Sigmoid colon (tissue), 6 donors: ENCODE measurements at regions not wholly inside any gene's neighbourhood (a gene's known extent, or its start where the extent isn't known, plus 50 kb on each side); places are given as distances from the start of the nearest gene placed in this dataset.

Source experiments
- DNase-seq: peaks from one replicate; pipeline ENCODE4 v3.0.0-alpha.2; 2019
- H3K27ac ChIP-seq, 4 donors: fragments of 200-600 bp; sonication (generic); one replicate each; pipeline ENCODE4 v1.5.1; 2016 to 2019; ENCODE audit warnings: mild to moderate bottlenecking in 1 of 4
- H3K27me3 ChIP-seq, 3 donors: fragments of 200-600 bp; sonication (generic); one replicate each; pipeline ENCODE4 v1.5.1; 2019; ENCODE audit warnings: mild to moderate bottlenecking in 1 of 3
- H3K36me3 ChIP-seq, 4 donors: fragments of 200-600 bp; sonication (generic); one replicate each; pipeline ENCODE4 v1.5.1; 2016 to 2019
- H3K4me1 ChIP-seq, 4 donors: fragments of 200-600 bp; sonication (generic); one replicate each; pipeline ENCODE4 v1.5.1; 2017 to 2019
- H3K4me3 ChIP-seq, 4 donors: fragments of 200-600 bp; sonication (generic); one replicate each; pipeline ENCODE4 v1.5.1; 2017 to 2019; ENCODE audit warnings: mild to moderate bottlenecking in 2 of 4, moderate library complexity in 1 of 4
- H3K9me3 ChIP-seq, 4 donors: fragments of 200-600 bp in 3 of 4; sonication (generic) in 3 of 4; one replicate each; pipeline versions ENCODE4 v1.5.1 to v1.6.1; 2013 to 2019
- EP300 ChIP-seq, 4 donors: sonication (generic); formaldehyde crosslinking; IDR thresholded peaks; one replicate each; pipeline ENCODE4 v1.6.1; 2017; ENCODE audit warnings: antibody characterized with exemption in 4 of 4
- POLR2A ChIP-seq, 2 donors: fragments of 450-650 bp; IDR thresholded peaks; one replicate each; pipeline ENCODE4 v1.6.1; 2016; ENCODE audit warnings: antibody characterized with exemption in 2 of 2, mild to moderate bottlenecking in 2 of 2, moderate library complexity in 2 of 2
- POLR2AphosphoS5 ChIP-seq, 4 donors: sonication (generic); formaldehyde crosslinking; IDR thresholded peaks; one replicate each; pipeline ENCODE4 v1.6.1; 2017; ENCODE audit warnings: antibody characterized with exemption in 4 of 4
- WGBS, 2 donors: extraction: QIAGEN DNeasy Blood & Tissue Kit; methylation state at CpG; one replicate each; pipeline ENCODE4 v1.1.7; 2013; 5-methylcytosine and 5-hydroxymethylcytosine counted together
- intact Hi-C: fragments of 100-400 bp; cut with DNase I; formaldehyde crosslinking; loops from one replicate; pipeline ENCODE4 v1.15.1; 2023
- TF ChIP-seq, protein P1 (sequence below), 4 experiments: fragments of 450-650 bp in 3 of 4; fragments of 200-600 bp in 1 of 4; IDR thresholded peaks; one replicate each; pipeline ENCODE4 v1.5.1; 2016 to 2019; ENCODE audit warnings: antibody characterized with exemption in 4 of 4, mild to moderate bottlenecking in 3 of 4, moderate library complexity in 2 of 4
- donor health status: healthy with polysubstance abuse.
- donor health status: healthy.

- Histone ChIP-seq H3K4me1 (no peaks in the 10 kb centered on the region), H3K27ac (no peak overlapping the region), H3K4me3 (no peak overlapping the region), H3K9me3 (no peaks in the 10 kb centered on the region), H3K27me3 (peaks cover 0 to 7% (median 0%) of the 10 kb centered on the region in 3 donors), H3K36me3 (no peaks in the 10 kb centered on the region)
- intact Hi-C loops: no loop called here
- no peak for DNase-seq
- 85 to 88% methylated on average over 2 of the region's 2 CpGs for WGBS, 2 donors
- TF ChIP-seq POLR2A (IDR thresholded peaks at IDR 0.05): no peak
- TF ChIP-seq, protein P1, sequence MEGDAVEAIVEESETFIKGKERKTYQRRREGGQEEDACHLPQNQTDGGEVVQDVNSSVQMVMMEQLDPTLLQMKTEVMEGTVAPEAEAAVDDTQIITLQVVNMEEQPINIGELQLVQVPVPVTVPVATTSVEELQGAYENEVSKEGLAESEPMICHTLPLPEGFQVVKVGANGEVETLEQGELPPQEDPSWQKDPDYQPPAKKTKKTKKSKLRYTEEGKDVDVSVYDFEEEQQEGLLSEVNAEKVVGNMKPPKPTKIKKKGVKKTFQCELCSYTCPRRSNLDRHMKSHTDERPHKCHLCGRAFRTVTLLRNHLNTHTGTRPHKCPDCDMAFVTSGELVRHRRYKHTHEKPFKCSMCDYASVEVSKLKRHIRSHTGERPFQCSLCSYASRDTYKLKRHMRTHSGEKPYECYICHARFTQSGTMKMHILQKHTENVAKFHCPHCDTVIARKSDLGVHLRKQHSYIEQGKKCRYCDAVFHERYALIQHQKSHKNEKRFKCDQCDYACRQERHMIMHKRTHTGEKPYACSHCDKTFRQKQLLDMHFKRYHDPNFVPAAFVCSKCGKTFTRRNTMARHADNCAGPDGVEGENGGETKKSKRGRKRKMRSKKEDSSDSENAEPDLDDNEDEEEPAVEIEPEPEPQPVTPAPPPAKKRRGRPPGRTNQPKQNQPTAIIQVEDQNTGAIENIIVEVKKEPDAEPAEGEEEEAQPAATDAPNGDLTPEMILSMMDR (IDR thresholded peaks at IDR 0.05): no peak
- no peak for TF ChIP-seq EP300 (IDR thresholded peaks at IDR 0.05)
- TF ChIP-seq POLR2AphosphoS5 (IDR thresholded peaks at IDR 0.05): no peak
Measured at GRCh38 chr2:129895526-129896082, 83.9 kb upstream of the RAB6C start.

GRCh38 chr2:129896226-129897100 is 83.0 kb upstream of the RAB6C start:
- no peak for DNase-seq
- Histone ChIP-seq H3K36me3 (no peaks in the 10 kb centered on the region), H3K27me3 (peaks cover 0 to 7% (median 0%) of the 10 kb centered on the region in 3 donors), H3K4me1 (no peaks in the 10 kb centered on the region), H3K9me3 (no peaks in the 10 kb centered on the region), H3K27ac (no peak overlapping the region), H3K4me3 (no peak overlapping the region)
- intact Hi-C loops: no loop called here
- no peak for TF ChIP-seq POLR2A (IDR thresholded peaks at IDR 0.05)
- TF ChIP-seq POLR2AphosphoS5 (IDR thresholded peaks at IDR 0.05): no peak
- TF ChIP-seq EP300 (IDR thresholded peaks at IDR 0.05): no peak
- TF ChIP-seq, protein P1 (IDR thresholded peaks at IDR 0.05): no peak
- 77 to 87% methylated on average over 9 of the region's 9 CpGs for WGBS, 2 donors

DNA sequence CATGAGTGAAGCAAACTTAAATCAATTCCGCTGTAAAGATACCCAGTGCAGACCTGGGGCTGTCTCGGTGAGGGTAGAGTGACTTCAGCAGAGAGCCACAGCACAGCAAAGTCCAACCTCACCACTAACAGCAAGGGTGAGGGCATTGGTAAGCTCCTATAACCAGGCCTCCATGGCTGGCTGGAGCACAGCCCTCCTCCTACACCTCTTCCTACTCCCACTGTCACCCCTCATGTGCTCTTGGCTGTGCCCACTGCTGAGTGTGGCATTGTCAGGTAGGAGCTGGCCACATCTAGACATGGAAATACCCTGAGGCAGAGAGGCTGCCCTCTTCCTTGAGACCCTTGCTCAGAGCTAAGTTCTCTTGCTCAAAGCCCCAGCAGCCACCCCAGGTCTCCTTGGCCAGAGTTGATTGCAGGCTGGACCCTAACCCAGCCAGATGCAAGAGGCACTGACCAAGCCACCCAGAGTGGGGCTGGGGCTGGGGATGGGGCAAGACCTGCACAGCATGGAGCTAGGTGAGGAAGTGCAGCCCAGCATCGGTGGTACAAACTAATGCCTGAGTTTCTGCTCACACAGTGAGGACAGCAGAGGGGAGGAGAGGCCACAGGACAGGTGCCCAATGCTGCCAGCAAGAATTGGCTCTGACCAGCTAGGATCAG is 77.6 kb upstream of the RAB6C start:
- no peaks in the 10 kb centered on the region for H3K36me3 ChIP-seq
- WGBS, 2 donors: 60 to 61% methylated on average over 3 of the region's 3 CpGs
- intact Hi-C loops: no loop called here
- no peak overlapping the region for H3K27ac ChIP-seq
- no peaks in the 10 kb centered on the region for H3K27me3 ChIP-seq
- H3K4me3 ChIP-seq: no peak overlapping the region
- TF ChIP-seq, protein P1 (IDR thresholded peaks at IDR 0.05): no peak
- TF ChIP-seq EP300 (IDR thresholded peaks at IDR 0.05) (no peak), POLR2A (IDR thresholded peaks at IDR 0.05) (no peak), POLR2AphosphoS5 (IDR thresholded peaks at IDR 0.05) (no peak)
- H3K4me1 ChIP-seq: no peaks in the 10 kb centered on the region
- no peaks in the 10 kb centered on the region for H3K9me3 ChIP-seq
- no peak for DNase-seq

- no peak for DNase-seq
- WGBS, 2 donors: 90 to 91% methylated on average over 20 of the region's 20 CpGs
- no peaks in the 10 kb centered on the region for H3K9me3 ChIP-seq
Measured at GRCh38 chr2:129902731-129903585, 76.5 kb upstream of the RAB6C start.

More at GRCh38 chr2:129902731-129903585, 76.5 kb upstream of the RAB6C start:
- H3K27me3 ChIP-seq: no peaks in the 10 kb centered on the region
- intact Hi-C loops: no loop called here
- no peaks in the 10 kb centered on the region for H3K36me3 ChIP-seq
- no peaks in the 10 kb centered on the region for H3K4me1 ChIP-seq
- TF ChIP-seq EP300 (IDR thresholded peaks at IDR 0.05) (no peak), POLR2AphosphoS5 (IDR thresholded peaks at IDR 0.05) (no peak), POLR2A (IDR thresholded peaks at IDR 0.05) (no peak)
- TF ChIP-seq, protein P1 (IDR thresholded peaks at IDR 0.05): no peak
- H3K27ac ChIP-seq: no peak overlapping the region
- H3K4me3 ChIP-seq: no peak overlapping the region
